HFFc6 (cell line): ENCODE measurements at regions not wholly inside any gene's neighbourhood (a gene's known extent, or its start where the extent isn't known, plus 50 kb on each side); places are given as distances from the start of the nearest gene placed in this dataset.
A peak's percentile ranks its signal among the peaks of the same experiment; 100 is the strongest.

Source experiments
- DNase-seq: peaks from one replicate; pipeline ENCODE4 v3.0.0-alpha.2; 2018
- H3K27ac Mint-ChIP-seq: 2 replicates; pipeline ENCODE4 v1.8.0; 2020; ENCODE audit warnings: mild to moderate bottlenecking, mixed read lengths
- H3K27me3 Mint-ChIP-seq: 2 replicates; pipeline ENCODE4 v1.8.0; 2021; ENCODE audit warnings: mild to moderate bottlenecking, moderate library complexity, mixed read lengths; ENCODE audit not compliant: insufficient read depth
- H3K36me3 Mint-ChIP-seq: 2 replicates; pipeline ENCODE4 v1.8.0; 2021; ENCODE audit warnings: low read depth, mixed read lengths
- H3K4me1 Mint-ChIP-seq: 2 replicates; pipeline ENCODE4 v1.8.0; 2020; ENCODE audit warnings: low read depth, mixed read lengths
- H3K4me3 Mint-ChIP-seq: 2 replicates; pipeline ENCODE4 v1.8.0; 2020; ENCODE audit warnings: mild to moderate bottlenecking, moderate library complexity, mixed read lengths
- H3K9me3 Mint-ChIP-seq: 2 replicates; pipeline ENCODE4 v1.8.0; 2020; ENCODE audit warnings: mild to moderate bottlenecking, mixed read lengths
- TF ChIP-seq, protein P1 (sequence below): fragments of 200-600 bp; sonication (generic); IDR thresholded peaks from 2 replicates; pipeline ENCODE4 v1.5.0; 2021; ENCODE audit warnings: antibody characterized with exemption, mild to moderate bottlenecking

DNA sequence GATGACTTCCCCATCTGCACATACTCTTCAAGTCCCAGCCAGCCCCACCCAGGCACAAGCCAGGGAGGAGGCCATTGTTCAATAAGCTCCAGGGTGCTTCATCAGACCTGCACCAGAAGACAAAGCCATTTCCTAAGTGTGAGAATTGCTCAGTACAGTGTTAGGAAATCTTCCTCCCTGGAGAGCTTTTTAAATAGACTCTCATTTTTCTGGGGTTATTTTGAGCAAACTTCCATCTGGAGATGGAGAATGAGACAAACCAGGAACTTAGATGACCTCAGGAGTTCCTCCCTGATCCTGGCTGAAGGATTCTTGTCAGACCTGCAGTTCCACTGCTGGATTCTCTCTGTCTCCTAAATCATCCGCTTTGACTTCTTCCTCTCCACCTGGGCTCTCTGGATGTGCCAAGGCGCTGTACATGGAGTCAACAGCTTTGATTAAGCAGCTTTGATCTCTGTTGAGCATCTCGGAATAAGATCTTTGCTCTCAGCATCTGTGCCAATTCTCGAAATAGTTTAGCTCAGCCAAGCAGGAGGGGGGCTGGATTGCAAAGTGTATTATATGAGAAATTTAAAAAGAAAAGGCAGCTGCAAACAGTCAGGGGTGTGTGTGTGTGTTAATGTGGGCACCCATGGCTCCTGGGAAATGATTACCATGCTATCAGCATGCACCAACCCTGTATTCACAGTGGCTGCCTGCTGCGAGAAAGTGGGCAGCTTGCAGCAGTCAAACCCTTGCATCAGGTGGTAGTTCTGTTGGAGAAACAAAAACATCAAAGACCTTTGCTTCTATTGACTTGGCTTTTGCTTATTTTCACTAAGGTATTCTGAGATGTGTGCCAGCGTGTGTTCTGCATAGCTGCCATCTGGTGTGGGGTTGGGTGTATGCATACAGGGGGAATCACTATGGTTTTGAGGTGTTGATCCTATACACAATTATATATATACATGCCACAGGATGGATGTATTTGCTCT lies 70.2 kb upstream of the NAV2 start:
- Mint-ChIP-seq H3K27ac (no peak overlapping the region), H3K36me3 (peaks cover 5% of the 10 kb centered on the region), H3K9me3 (no peaks in the 10 kb centered on the region), H3K4me3 (no peak overlapping the region), H3K4me1 (peaks cover 15% of the 10 kb centered on the region), H3K27me3 (peaks cover 33% of the 10 kb centered on the region)
- TF ChIP-seq, protein P1, sequence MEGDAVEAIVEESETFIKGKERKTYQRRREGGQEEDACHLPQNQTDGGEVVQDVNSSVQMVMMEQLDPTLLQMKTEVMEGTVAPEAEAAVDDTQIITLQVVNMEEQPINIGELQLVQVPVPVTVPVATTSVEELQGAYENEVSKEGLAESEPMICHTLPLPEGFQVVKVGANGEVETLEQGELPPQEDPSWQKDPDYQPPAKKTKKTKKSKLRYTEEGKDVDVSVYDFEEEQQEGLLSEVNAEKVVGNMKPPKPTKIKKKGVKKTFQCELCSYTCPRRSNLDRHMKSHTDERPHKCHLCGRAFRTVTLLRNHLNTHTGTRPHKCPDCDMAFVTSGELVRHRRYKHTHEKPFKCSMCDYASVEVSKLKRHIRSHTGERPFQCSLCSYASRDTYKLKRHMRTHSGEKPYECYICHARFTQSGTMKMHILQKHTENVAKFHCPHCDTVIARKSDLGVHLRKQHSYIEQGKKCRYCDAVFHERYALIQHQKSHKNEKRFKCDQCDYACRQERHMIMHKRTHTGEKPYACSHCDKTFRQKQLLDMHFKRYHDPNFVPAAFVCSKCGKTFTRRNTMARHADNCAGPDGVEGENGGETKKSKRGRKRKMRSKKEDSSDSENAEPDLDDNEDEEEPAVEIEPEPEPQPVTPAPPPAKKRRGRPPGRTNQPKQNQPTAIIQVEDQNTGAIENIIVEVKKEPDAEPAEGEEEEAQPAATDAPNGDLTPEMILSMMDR, result no peak
- no peak for DNase-seq

DNA sequence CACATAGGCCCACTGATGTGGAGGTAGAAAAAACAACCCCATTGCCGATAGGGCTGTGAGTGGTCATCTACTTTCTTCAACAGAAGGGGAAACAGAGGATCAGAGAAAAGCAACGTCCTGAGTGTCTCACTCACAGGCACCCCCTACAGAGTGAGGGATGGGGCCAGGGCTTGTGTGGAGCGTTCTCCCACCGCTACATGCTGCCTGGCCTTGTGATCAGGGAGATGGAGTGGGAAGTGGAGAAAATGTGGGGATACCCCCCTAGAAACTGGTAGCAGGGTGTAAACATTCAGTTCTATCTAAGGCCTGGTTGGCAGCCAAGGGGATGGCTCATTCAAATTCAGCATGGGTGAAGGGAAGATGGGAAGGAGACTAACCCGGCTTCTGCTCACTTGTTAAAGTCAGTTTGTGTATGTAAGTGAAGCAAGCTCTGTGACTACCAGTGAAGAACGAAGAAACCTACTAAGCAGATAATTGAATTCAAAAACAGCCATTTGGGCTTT lies 73.0 kb upstream of the NAV2 start:
- H3K4me1 Mint-ChIP-seq, result no peaks in the 10 kb centered on the region
- DNase-seq, result no peak
- TF ChIP-seq, protein P1, result no peak

DNA sequence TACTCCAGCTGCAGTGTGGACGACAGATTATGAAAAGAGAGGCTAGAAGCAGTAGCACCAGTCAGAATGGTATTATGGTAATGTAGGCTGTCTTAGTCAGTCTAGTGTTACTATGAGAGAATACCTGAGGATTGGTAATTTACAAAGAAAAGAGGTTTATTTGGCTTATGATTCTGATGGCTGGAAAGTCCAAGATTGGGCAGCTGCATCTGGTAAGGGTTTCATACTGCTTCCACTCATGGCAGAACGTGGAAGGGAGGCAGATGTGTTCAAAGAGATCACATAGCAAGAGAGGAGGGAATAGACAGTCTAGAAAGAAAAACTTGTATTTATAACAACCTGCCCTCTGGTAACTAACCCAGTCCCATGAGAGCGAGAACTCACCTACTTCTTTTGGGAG lies 77.3 kb upstream of the NAV2 start:
- Mint-ChIP-seq H3K27me3 (peaks cover 6% of the 10 kb centered on the region; the same call in 1 of the 2 replicates), H3K27ac (no peak overlapping the region), H3K4me3 (no peak overlapping the region), H3K9me3 (peaks cover 9% of the 10 kb centered on the region; the same call in 1 of the 2 replicates), H3K4me1 (peaks cover 31% of the 10 kb centered on the region), H3K36me3 (peaks cover 11% of the 10 kb centered on the region)
- TF ChIP-seq, protein P1, result no peak
- DNase-seq, result no peak

More for the DNA sequence above, 73.0 kb upstream of the NAV2 start:
- Mint-ChIP-seq H3K4me3 (no peak overlapping the region), H3K27ac (no peak overlapping the region), H3K9me3 (peaks cover 9% of the 10 kb centered on the region; the same call in 1 of the 2 replicates), H3K27me3 (peaks cover 25% of the 10 kb centered on the region), H3K36me3 (peaks cover 13% of the 10 kb centered on the region)

DNA sequence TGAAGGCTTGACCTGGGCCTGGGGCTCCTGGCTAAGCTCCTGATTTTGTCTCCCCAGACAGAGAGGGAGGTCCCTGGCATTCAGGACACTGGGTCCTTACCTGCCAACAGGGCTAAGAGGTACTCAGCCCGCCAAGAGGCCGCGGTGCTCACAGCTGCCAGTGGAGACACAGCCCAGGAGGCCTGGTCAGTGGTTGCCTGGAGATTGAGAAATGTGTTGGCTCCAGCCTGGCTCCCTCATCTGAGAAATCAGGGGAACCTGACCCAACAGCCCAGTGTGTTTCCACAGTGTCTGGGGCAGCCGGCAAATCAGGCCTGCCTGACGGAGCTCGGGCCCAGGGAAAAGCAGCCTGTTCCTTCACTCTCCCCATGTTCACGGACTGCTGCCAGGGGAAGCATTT lies 79.4 kb upstream of the NAV2 start:
- Mint-ChIP-seq H3K4me3 (peak overlapping the region; percentile 54; the same call in 1 of the 2 replicates), H3K36me3 (peaks cover 11% of the 10 kb centered on the region), H3K27ac (no peak overlapping the region), H3K4me1 (peaks cover 51% of the 10 kb centered on the region), H3K27me3 (peaks cover 2% of the 10 kb centered on the region; the same call in 1 of the 2 replicates), H3K9me3 (peaks cover 9% of the 10 kb centered on the region; the same call in 1 of the 2 replicates)
- DNase-seq, result no peak
- TF ChIP-seq, protein P1, result no peak

DNA sequence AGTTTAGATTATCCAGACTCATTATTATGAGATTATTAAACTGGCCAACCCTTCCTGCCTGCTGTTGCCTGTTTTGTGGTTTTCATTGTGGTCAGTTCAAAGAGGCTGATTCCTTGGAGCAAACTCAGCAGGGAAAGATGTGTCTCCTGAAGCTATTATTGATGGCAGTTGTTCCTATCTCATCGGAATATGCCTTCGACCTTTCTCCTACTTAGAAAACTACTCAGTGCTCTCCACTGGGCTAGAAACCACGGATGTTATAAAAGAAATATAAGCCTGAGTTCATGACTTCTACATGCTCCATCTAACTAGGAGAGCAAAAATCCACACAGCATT lies 80.2 kb upstream of the NAV2 start:
- peaks cover 2% of the 10 kb centered on the region; the same call in 1 of the 2 replicates for H3K27me3 Mint-ChIP-seq
- peak overlapping the region; percentile 57 for H3K27ac Mint-ChIP-seq
- H3K4me1 Mint-ChIP-seq, result peaks cover 59% of the 10 kb centered on the region

More for the DNA sequence above, 80.2 kb upstream of the NAV2 start:
- DNase-seq, result peak; percentile 69
- Mint-ChIP-seq H3K36me3 (peaks cover 11% of the 10 kb centered on the region), H3K9me3 (peaks cover 9% of the 10 kb centered on the region; the same call in 1 of the 2 replicates), H3K4me3 (peak overlapping the region; percentile 54)
- TF ChIP-seq, protein P1, result no peak
